Fibroblast of skin of abdomen (primary cell): ENCODE measurements at regions not wholly inside any gene's neighbourhood (a gene's known extent, or its start where the extent isn't known, plus 50 kb on each side); places are given as distances from the start of the nearest gene placed in this dataset.

Experiments used
- DNase-seq: peaks from one replicate; pipeline ENCODE4 v3.0.0-alpha.2; 2013

DNA sequence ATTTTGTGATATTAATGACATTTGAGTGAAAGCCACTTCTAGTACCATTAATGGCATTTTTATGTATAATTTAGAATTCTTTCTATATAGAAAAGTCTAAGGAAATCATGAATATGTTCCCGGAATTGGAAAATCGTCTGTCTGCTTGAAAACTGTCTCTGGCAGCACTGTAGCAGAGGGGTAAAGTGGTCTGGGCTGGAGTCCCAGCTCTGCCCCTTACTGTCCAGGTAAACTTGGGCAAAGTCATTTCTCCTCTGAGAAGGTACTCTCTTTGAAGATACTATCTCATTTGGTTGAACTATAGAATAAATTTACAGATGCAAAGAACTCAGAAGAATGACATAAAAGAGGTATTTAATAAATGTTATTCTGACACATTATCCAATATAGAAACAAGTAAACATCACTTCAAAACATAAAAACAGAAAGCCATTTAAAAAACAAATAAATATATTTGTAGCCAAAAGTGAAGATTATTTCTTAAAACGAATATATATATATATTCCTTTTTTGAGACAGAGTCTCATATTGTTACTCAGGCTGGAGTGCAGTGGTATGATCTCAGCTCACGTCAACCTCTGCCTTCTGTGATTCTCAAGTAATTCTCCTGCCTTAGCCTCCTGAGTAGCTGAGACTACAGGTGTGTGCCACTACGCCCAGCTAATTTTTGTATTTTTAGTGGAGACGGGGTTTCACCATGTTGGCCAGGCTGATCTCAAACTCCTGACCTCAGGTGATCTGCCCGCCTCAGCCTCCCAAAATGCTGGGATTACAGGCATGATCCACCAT lies 149.8 kb upstream of the ITGA4 start:
- DNase-seq = no peak

DNA sequence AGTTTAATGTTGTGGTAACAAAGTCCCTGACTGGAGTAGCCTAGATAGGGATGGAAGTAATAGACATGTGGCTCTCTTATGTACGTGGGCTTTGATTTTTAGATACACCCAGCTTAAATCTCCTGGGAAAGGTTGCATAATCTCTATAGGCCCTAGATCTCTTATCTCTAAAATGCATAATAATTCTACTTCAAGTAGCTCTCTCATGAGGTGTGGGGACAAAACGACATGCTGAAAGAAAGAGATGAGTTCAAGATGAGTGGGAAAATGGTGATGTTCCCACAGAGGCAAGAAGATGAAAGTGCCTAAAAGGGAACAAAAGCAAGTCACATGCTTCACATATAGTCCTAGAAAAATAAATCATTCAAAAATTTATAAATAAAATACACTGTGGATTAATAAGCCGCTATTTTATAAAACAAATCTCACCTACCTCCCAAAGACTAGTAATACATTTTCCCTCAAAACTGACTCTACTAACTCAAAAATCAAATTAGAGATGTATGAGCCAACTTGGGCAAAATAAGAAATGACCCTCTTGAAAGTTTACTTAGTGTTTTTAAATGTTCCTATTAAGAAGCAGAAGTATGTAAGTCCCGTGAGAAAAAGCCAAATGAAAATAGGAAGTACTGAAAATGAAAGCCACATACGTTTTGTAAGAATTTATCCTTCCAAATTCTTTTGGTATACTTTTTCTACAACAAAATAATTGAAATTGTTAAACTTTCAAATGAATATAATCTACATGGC lies 148.2 kb upstream of the ITGA4 start:
- no peak for DNase-seq

GRCh38 chr2:181309586-181309985 lies 147.6 kb upstream of the ITGA4 start:
- no peak for DNase-seq

DNA sequence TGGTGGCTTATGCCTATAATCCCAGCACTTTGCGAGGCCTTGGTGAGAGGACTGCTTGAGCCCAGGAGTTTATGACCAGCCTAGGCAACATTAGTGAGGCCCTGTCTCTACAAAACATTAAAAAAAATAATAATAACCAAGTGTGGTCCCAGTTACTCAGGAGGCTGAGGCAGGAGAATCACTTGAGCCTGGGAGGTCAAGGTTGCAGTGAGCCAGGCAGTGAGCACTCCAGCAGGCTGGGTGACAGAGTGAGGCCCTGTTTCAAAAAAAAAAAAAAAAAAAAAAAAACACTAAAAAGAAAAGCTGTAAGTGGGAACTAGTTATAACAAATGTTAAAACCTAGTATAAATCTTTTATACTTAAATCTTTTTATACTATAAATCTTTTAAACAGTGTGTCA lies 146.2 kb upstream of the ITGA4 start:
- no peak for DNase-seq

GRCh38 chr2:181311837-181312236 lies 145.3 kb upstream of the ITGA4 start:
- DNase-seq = no peak

GRCh38 chr2:181312515-181312927 lies 144.7 kb upstream of the ITGA4 start:
- DNase-seq = no peak

DNA sequence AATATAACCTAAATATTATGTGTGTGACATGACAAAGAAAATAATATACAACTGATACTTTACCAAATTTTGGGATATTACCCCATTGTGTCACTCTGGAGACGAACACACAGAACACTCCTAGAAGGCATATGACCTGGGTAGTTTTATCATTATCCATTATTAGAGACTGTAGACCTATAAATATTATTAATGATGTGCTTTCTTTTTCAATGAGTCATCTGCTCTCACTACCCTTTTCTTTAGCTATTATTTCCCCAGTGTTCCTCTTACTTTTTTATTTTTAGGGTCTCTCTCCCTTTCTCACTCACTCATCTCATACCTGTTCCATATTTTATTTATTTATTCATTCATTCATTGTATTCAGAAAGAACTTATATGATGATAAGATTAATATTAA lies 143.3 kb upstream of the ITGA4 start:
- no peak for DNase-seq

DNA sequence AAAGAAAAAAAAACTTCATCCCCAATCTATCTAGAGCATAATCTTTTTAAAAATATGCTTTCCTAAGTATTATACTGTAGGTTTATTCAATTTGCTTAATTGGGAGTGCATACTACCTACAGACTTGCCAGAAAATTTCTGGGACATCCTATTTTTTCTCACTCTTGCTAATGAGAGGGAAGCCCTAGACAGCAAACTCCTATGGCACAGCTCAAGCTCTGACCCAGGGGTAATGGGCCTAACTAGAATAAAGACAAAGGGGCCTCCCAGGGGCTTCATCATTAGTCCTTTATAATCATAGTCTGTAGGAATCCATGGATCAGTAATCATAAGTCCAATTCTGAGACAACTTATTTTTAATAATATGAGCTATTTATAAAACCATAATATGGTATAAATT lies 142.6 kb upstream of the ITGA4 start:
- no peak for DNase-seq

DNA sequence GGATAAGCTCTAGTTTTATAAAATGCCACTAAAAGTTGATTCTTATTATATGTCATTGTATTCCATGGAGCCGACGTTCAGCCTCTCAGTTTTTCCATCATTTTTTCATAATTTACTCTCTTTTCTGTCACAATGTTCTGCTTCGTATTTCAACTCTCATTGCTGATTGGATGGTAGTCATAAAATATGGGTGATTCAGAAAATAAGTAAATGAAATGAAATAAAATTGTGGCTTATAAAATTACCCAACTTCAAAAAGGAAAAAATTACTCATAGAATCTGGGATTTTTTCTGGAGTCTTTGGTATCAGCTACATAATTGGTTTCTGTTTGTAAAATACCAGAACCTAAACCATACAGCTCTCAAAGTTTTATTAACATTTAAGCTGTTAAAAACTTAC lies 139.7 kb upstream of the ITGA4 start:
- no peak for DNase-seq

- peak; percentile 8 for DNase-seq
Observed at GRCh38 chr2:181318504-181319280, 138.5 kb upstream of the ITGA4 start.

DNA sequence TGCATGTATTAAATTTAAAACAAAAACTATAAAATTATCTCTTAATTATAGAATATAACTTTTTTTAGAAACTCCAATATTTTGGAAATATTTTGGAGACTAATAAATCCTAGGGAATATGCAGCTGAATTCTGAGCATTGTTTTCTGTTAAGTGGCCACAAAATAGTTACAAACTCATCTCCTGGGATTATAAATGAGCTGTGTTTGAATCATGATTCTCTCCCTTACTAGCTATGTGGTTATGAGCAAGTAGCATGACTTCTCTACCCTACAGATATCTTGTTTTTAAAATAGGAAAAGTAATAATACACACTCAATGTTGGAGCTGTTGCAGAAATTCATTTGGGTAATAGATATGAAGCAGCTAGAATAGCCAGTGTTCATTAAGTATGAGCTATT lies 137.9 kb upstream of the ITGA4 start:
- peak; percentile 51 for DNase-seq

- no peak for DNase-seq
Observed at GRCh38 chr2:181320638-181321037, 136.5 kb upstream of the ITGA4 start.

DNA sequence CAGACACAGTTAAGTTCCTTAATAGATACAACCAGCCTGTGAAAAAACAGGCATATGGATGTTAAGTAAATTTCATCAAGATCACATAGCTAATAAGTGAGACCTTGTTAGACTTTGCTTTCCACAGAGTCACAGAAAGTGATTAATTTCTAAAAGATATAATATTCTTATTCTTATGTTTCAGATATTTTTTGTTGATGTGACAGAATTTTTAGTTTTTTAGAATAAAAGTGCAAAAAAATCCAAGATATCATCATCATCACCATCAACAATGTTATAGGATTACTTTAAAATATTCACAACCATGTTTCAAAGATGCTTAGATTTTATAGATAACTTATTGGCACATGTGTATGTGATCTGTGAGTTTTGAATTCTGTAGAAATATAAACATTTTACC lies 132.3 kb upstream of the ITGA4 start:
- DNase-seq = no peak

- DNase-seq = no peak
Observed at GRCh38 chr2:181326661-181327060, 130.5 kb upstream of the ITGA4 start.

- DNase-seq = no peak
Observed at GRCh38 chr2:181330286-181330685, 126.9 kb upstream of the ITGA4 start.

DNA sequence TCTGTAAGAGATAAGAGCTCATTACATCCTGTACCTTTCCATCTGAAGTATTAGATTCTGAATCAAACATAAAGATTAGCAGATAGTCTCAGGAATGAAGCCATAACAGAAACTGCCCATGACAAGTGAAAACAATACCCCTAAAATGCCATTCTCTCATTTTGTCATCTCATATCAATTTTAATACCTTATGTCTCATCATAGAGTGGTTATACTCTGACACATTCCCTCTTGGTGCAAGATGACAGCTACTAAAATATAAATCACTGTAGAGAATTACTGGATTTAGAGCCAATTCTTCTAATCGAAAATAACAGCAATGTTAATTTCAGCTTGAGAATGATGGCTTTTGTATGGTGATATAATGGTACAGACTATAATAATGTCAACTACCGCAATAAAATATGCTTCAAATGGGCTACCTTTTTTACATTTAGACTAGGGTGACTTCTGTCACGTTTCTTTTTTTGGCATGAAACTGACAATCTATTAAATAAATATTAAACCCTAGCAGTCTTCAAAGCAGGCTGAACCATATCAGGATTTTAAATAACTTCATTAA lies 125.1 kb upstream of the ITGA4 start:
- no peak for DNase-seq

GRCh38 chr2:181334158-181334826 lies 122.9 kb upstream of the ITGA4 start:
- no peak for DNase-seq

GRCh38 chr2:181340891-181341290 lies 116.3 kb upstream of the ITGA4 start:
- no peak for DNase-seq

DNA sequence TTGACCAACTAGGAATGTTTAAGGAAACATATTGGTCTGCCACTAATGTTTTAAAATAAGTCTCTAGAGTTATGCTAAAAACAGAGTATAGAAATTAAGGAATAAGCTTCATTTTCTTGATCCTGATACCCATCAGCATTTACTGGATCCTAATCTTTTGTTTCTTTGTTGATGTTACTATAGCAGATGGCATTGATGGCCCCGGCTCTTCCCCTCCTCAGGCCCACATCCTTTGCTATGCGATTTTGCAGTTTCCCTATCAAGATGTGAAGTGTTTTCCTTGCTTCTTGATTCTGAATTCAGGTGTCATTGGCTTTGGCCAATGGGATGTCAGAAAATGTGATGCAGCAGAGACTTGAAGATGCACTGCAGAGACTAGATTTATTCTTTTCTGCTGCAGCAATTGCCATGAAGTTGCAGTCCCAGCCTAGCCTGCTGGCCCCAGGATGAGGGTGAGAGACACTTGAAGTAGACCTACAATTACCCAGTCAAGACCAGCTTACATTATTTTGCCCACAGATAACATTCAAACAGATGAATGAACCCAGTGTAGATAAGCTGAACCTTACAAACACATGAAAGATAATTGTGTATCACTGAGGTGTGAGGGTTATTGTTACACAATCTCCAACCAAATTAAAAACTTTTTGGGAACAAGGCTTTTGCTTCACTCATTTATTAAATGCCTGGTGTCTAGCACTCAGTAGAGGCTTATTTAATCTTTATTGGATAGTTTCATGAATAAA lies 115.2 kb upstream of the ITGA4 start:
- no peak for DNase-seq

- no peak for DNase-seq
Observed at GRCh38 chr2:181348107-181348837, 108.9 kb upstream of the ITGA4 start.

DNA sequence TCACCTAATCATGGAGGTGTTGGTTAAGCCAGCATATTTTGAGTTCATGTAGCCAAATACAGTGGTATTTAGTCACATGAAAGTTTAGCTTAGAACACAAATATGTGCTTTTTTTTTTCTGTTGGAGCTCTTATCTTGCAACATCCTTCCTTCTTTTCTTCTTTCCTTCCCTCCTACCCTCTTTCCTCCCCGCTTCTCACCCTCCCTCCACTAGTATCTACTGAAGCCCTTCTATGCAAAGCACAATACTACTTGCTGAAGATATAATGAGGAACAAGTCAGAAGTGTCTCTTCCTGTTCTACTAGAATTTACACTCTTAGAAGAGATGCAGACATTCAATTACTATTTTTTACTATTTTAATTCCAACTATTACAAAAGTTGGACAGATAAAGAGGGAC lies 105.0 kb upstream of the ITGA4 start:
- no peak for DNase-seq
